Colonic mucosa (tissue), 4 donors: ENCODE measurements at regions not wholly inside any gene's neighbourhood (a gene's known extent, or its start where the extent isn't known, plus 50 kb on each side); places are given as distances from the start of the nearest gene placed in this dataset.

Experiments used
- DNase-seq: peaks from one replicate; pipeline ENCODE4 v3.0.0-alpha.2; 2020
- H3K27ac ChIP-seq: fragments of 200-600 bp; one replicate; pipeline ENCODE4 v1.8.0; 2021
- H3K27me3 ChIP-seq: fragments of 200-600 bp; one replicate; pipeline ENCODE4 v1.8.0; 2021
- H3K36me3 ChIP-seq: fragments of 200-600 bp; one replicate; pipeline ENCODE4 v1.8.0; 2021
- H3K4me1 ChIP-seq: fragments of 200-600 bp; one replicate; pipeline ENCODE4 v1.8.0; 2021; ENCODE audit warnings: mild to moderate bottlenecking
- H3K4me3 ChIP-seq: fragments of 200-600 bp; one replicate; pipeline ENCODE4 v1.8.0; 2021
- H3K9ac ChIP-seq, 2 donors: one replicate each; pipeline ENCODE4 v1.7.0; 2013; ENCODE audit warnings: control low read depth in 2 of 2, low read depth in 2 of 2, low read length in 2 of 2
- H3K9me3 ChIP-seq: fragments of 200-600 bp; one replicate; pipeline ENCODE4 v1.8.0; 2021
- intact Hi-C: fragments of 100-400 bp; cut with DNase I; formaldehyde crosslinking; loops from one replicate; pipeline ENCODE4 v1.14.1; 2022
- TF ChIP-seq, protein P1 (sequence below): fragments of 200-600 bp; IDR thresholded peaks from one replicate; pipeline ENCODE4 v1.8.0; 2022; ENCODE audit warnings: antibody characterized with exemption, mild to moderate bottlenecking
- donor health status: healthy.
- donor health status: DM: no; HTN: no; CAD: no.
- donor health status: DM: no; HTN: no; CAD: no.

DNA sequence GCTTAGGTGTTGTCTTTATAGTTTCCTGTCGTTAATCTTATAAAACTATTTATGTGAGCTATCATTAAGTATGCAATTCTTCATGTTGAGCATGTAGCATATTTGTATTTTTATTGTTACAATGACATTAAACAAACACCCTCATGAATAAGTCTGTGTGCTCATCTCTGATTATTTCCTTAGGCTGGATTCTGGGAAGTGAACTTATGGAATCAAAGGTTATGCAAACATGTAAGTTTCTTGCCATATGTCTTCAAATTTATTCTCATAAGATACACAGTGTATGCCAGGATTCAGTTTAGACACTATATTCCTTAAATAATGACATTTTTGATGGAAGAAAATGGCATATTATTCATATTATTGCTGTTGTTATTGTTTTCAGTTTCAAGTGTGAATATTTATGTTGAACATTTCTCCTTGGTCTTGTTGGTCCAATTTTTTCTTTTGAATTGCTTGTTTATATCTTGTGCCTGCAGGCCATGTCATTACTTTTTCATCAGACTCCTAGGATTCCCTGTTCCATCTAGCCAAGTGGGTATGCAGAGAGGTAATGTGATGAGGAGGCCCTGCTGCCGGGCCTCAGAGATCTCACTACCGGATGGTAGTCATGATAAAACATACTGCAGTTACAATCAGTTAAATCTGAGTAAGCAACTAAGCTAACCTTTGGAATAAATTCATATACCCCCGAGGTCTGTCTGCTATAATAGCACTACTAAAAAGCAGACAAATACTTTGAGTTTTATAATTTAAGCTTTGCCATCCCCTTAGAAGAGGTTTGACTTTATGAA lies 684.3 kb upstream of the SGO1 start:
- Histone ChIP-seq H3K27ac (no peak overlapping the region), H3K9ac (no peak overlapping the region), H3K4me1 (no peaks in the 10 kb centered on the region), H3K36me3 (no peaks in the 10 kb centered on the region), H3K4me3 (no peak overlapping the region), H3K27me3 (no peaks in the 10 kb centered on the region), H3K9me3 (no peaks in the 10 kb centered on the region)
- intact Hi-C loops: no loop called here
- TF ChIP-seq, protein P1, sequence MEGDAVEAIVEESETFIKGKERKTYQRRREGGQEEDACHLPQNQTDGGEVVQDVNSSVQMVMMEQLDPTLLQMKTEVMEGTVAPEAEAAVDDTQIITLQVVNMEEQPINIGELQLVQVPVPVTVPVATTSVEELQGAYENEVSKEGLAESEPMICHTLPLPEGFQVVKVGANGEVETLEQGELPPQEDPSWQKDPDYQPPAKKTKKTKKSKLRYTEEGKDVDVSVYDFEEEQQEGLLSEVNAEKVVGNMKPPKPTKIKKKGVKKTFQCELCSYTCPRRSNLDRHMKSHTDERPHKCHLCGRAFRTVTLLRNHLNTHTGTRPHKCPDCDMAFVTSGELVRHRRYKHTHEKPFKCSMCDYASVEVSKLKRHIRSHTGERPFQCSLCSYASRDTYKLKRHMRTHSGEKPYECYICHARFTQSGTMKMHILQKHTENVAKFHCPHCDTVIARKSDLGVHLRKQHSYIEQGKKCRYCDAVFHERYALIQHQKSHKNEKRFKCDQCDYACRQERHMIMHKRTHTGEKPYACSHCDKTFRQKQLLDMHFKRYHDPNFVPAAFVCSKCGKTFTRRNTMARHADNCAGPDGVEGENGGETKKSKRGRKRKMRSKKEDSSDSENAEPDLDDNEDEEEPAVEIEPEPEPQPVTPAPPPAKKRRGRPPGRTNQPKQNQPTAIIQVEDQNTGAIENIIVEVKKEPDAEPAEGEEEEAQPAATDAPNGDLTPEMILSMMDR: no peak
- no peak for DNase-seq

DNA sequence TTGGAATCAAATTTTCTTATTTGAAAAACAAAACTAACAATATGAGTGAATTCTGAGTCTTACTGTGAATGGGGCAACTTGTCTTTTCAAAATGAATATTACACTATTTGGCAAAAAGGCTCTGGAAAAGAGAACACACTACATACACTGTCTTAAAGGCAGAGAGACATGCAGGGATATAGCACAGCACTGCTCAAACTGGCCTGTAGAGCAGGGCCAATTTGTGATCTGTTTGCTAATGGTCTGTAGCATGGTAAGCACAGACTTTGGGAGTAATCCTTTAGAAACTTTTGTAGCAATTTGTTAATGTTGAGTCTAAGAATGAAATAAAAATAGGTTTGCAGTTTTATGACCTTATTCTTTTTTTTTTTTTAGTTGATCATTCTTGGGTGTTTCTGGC lies 679.8 kb upstream of the SGO1 start:
- TF ChIP-seq, protein P1: no peak
- Histone ChIP-seq H3K9ac (no peak overlapping the region), H3K9me3 (no peaks in the 10 kb centered on the region), H3K36me3 (no peaks in the 10 kb centered on the region), H3K4me3 (no peak overlapping the region), H3K4me1 (no peaks in the 10 kb centered on the region), H3K27me3 (no peaks in the 10 kb centered on the region), H3K27ac (no peak overlapping the region)
- intact Hi-C loops: no loop called here
- no peak for DNase-seq

DNA sequence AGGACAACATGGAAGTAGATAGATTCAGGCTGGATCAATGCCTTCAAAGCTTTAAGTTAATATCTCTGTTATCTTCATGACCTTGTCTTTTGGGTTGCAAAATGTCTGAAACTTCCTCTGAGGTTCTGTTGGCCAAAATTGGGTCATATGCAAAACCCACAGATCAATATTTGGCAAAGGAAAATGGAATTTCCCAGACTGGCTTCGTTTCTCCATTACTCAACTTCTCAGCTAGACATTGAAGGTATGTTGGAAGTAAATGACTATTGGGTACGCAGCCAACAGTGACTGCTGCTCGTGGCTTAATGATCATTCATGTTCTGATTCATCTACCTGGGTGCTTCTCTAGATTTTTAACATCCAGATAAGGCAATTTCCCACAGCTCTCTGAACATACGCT lies 675.4 kb upstream of the SGO1 start:
- no peak for DNase-seq
- H3K27me3 ChIP-seq: no peaks in the 10 kb centered on the region
- H3K9ac ChIP-seq: no peak overlapping the region
- intact Hi-C loops: no loop called here
- H3K4me1 ChIP-seq: no peaks in the 10 kb centered on the region
- H3K4me3 ChIP-seq: no peak overlapping the region
- H3K36me3 ChIP-seq: no peaks in the 10 kb centered on the region
- no peak overlapping the region for H3K27ac ChIP-seq
- no peaks in the 10 kb centered on the region for H3K9me3 ChIP-seq
- TF ChIP-seq, protein P1: no peak

DNA sequence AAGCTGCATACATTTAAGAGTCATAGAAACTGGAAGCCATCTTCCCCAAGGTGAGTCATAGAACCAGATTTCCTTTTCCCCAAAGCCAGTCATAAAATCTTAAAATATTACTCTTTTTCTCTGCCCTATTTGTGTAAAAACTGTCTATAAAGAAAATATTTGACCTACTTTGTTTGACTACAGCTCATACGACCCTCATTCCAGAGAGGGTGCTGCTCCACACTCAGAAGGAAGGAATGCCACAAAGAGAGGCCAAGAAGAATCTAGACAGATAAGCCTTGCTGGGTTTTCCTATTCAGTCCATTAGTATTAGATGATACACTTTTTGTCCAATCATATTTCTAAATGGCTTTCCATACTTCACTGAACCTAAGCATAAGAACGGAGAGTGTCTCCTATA lies 671.6 kb upstream of the SGO1 start:
- intact Hi-C loops: no loop called here
- Histone ChIP-seq H3K27ac (no peak overlapping the region), H3K36me3 (no peaks in the 10 kb centered on the region), H3K27me3 (no peaks in the 10 kb centered on the region), H3K9ac (no peak overlapping the region), H3K9me3 (no peaks in the 10 kb centered on the region), H3K4me3 (no peak overlapping the region), H3K4me1 (no peaks in the 10 kb centered on the region)
- TF ChIP-seq, protein P1: no peak
- DNase-seq: no peak

DNA sequence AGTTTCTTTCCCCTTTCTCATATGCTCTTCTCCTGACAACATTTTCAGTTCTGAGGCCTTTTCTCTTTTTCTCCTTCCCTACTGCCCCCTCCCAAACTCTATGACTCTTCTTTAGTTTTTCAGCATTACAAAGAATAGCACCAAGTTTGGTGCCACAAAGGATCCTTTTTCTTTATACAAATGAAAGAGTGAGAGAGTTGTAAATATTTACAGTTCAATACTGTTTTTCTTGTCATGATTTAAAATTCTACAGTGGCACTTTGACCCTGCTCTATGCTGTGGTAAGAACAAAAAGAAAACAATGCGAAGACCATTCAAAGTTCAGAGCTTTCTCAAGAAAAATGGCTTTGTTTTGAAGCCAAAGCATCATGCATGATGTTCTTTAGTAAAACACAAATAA lies 667.9 kb upstream of the SGO1 start:
- no peak overlapping the region for H3K27ac ChIP-seq
- no peak overlapping the region for H3K4me3 ChIP-seq
- no peak overlapping the region for H3K9ac ChIP-seq
- TF ChIP-seq, protein P1: no peak
- H3K9me3 ChIP-seq: no peaks in the 10 kb centered on the region
- H3K36me3 ChIP-seq: no peaks in the 10 kb centered on the region
- DNase-seq: no peak
- H3K4me1 ChIP-seq: no peaks in the 10 kb centered on the region
- no peaks in the 10 kb centered on the region for H3K27me3 ChIP-seq
- intact Hi-C loops: no loop called here
